ENCODE measurements at regions not wholly inside any gene's neighbourhood (a gene's known extent, or its start where the extent isn't known, plus 50 kb on each side); places are given as distances from the start of the nearest gene placed in this dataset.

DNA sequence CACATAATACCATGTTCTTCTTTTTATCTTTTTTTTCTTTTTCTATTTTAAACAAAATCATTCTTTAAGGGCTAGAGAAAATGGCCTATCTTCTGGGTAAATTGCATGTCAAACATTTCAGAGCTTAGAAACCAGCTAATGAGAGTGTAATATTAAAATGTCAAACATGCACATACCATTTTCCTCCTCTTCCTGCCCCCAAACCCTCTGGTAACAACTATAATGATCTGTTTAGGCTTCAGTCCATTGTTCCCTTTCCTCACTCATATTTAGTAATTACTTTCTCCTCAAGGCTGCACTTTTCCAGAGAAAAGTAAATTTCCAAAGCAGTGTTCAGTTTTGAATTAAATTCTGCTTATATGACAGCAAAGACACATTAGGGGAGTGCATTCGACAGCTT, 224.3 kb upstream of the ROBO2 start:
- TF ChIP-seq, protein P1, sequence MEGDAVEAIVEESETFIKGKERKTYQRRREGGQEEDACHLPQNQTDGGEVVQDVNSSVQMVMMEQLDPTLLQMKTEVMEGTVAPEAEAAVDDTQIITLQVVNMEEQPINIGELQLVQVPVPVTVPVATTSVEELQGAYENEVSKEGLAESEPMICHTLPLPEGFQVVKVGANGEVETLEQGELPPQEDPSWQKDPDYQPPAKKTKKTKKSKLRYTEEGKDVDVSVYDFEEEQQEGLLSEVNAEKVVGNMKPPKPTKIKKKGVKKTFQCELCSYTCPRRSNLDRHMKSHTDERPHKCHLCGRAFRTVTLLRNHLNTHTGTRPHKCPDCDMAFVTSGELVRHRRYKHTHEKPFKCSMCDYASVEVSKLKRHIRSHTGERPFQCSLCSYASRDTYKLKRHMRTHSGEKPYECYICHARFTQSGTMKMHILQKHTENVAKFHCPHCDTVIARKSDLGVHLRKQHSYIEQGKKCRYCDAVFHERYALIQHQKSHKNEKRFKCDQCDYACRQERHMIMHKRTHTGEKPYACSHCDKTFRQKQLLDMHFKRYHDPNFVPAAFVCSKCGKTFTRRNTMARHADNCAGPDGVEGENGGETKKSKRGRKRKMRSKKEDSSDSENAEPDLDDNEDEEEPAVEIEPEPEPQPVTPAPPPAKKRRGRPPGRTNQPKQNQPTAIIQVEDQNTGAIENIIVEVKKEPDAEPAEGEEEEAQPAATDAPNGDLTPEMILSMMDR (IDR thresholded peaks at IDR 0.05), result no peak
- TF ChIP-seq EZH2 (IDR thresholded peaks at IDR 0.05; ENCODE audit: borderline replicate concordance, insufficient read depth, low read depth, low read length, poor library complexity, severe bottlenecking), result no peak
